OCI-LY7 (cell line): ENCODE measurements at regions not wholly inside any gene's neighbourhood (a gene's known extent, or its start where the extent isn't known, plus 50 kb on each side); places are given as distances from the start of the nearest gene placed in this dataset.

ENCODE experiments used
- BruUV-seq: library from RNA; stranded (reverse); fragments of 400-500 nt; replicated peaks from 2 replicates; lab custom pipeline; 2021; lab: Mats Ljungman, UMichigan
- CTCF ChIA-PET: fragments of 300-600 bp; sonication (Branson Sonifier 250); formaldehyde crosslinking; loops from one replicate; lab custom pipeline; 2022; ENCODE audit warnings: antibody characterized with exemption; ENCODE audit not compliant: unreplicated experiment; lab: Charles Lee
- POLR2A ChIA-PET: fragments of 300-600 bp; sonication (Branson Sonifier 250); formaldehyde crosslinking; loops from one replicate; lab custom pipeline; 2022; ENCODE audit warnings: antibody characterized with exemption; lab: Charles Lee
- DNase-seq: peaks from one replicate; pipeline ENCODE4 v3.0.0-alpha.2; 2015; ENCODE audit warnings: low spot score
- H2AFZ ChIP-seq: fragments of 200-600 bp; sonication (generic), shearing (Covaris generic); 2 replicates; pipeline ENCODE4 v1.6.1; 2014; ENCODE audit warnings: mild to moderate bottlenecking, antibody characterized with exemption, low read length, moderate library complexity
- H3K27ac ChIP-seq: fragments of 200-600 bp; sonication (generic); 2 replicates; pipeline ENCODE4 v1.5.1; 2014; ENCODE audit warnings: mixed run types, low read depth, mild to moderate bottlenecking, moderate library complexity, low read length, inconsistent platforms; ENCODE audit not compliant: poor library complexity, severe bottlenecking
- H3K36me3 ChIP-seq: fragments of 200-600 bp; sonication (generic); 2 replicates; pipeline ENCODE4 v1.6.1; 2014; ENCODE audit warnings: mild to moderate bottlenecking, antibody characterized with exemption, low read length, moderate library complexity, mixed read lengths; ENCODE audit not compliant: insufficient read depth
- H3K4me1 ChIP-seq: fragments of 200-600 bp; sonication (generic); 2 replicates; pipeline ENCODE4 v1.5.1; 2014; ENCODE audit warnings: mild to moderate bottlenecking, low read length; ENCODE audit not compliant: insufficient read depth, poor library complexity, severe bottlenecking
- H3K4me2 ChIP-seq: fragments of 200-600 bp; sonication (generic); 2 replicates; pipeline ENCODE4 v1.6.1; 2014; ENCODE audit warnings: mild to moderate bottlenecking, low read length
- H3K4me3 ChIP-seq: fragments of 200-600 bp; sonication (generic); 2 replicates; pipeline ENCODE4 v1.5.1; 2014; ENCODE audit warnings: mild to moderate bottlenecking, low read depth, low read length; ENCODE audit not compliant: poor library complexity, severe bottlenecking
- H3K79me2 ChIP-seq: fragments of 200-600 bp; sonication (generic); 2 replicates; pipeline ENCODE4 v1.6.1; 2016; ENCODE audit warnings: low read depth, mild to moderate bottlenecking, low read length, moderate library complexity, mixed read lengths; ENCODE audit not compliant: insufficient read depth
- H3K9me2 ChIP-seq: fragments of 200-600 bp; sonication (generic); 2 replicates; pipeline ENCODE4 v1.6.1; 2016; ENCODE audit warnings: mild to moderate bottlenecking, low read length, mixed read lengths; ENCODE audit not compliant: insufficient read depth
- H3K9me3 ChIP-seq: fragments of 200-600 bp; sonication (generic); 2 replicates; pipeline ENCODE4 v1.6.1; 2014; ENCODE audit warnings: mild to moderate bottlenecking, mixed run types, low read length, mixed read lengths
- H4K20me1 ChIP-seq: fragments of 200-600 bp; sonication (generic); 2 replicates; pipeline ENCODE4 v1.6.1; 2014; ENCODE audit warnings: mild to moderate bottlenecking, antibody characterized with exemption, low read length, moderate library complexity, mixed read lengths; ENCODE audit not compliant: insufficient read depth
- CTCF ChIP-seq: fragments of 200-600 bp; sonication (generic); conservative IDR thresholded peaks from 2 replicates; pipeline ENCODE4 v1.5.1; 2014; ENCODE audit warnings: mild to moderate bottlenecking, antibody characterized with exemption, low read length, moderate library complexity, mixed read lengths
- EZH2phosphoT487 ChIP-seq: fragments of 200-600 bp; sonication (generic); IDR thresholded peaks from 2 replicates; pipeline ENCODE4 v1.6.1; 2018; ENCODE audit warnings: low read depth, borderline replicate concordance, mild to moderate bottlenecking, mixed run types, antibody characterized with exemption, low read length, moderate library complexity, mixed read lengths
- intact Hi-C: fragments of 100-400 bp; cut with micrococcal nuclease; formaldehyde crosslinking; loops from one replicate; pipeline ENCODE4 v1.10.0; 2022; ENCODE audit not compliant: unreplicated experiment

- no peak for TF ChIP-seq CTCF
- TF ChIP-seq EZH2phosphoT487: no peak
- Histone ChIP-seq H4K20me1 (no peaks in the 10 kb centered on the region), H3K79me2 (no peaks in the 10 kb centered on the region), H3K4me2 (no peak overlapping the region), H3K4me3 (no peak overlapping the region), H3K9me2 (no peaks in the 10 kb centered on the region), H3K9me3 (no peaks in the 10 kb centered on the region), H2AFZ (no peak overlapping the region), H3K4me1 (no peaks in the 10 kb centered on the region), H3K27ac (no peak overlapping the region), H3K36me3 (no peaks in the 10 kb centered on the region)
- no peak for DNase-seq
- intact Hi-C loops: no loop called here
- POLR2A ChIA-PET: no interaction called here
- CTCF ChIA-PET: no interaction called here
- BruUV-seq: no TSS peak
Measured at GRCh38 chr10:28984431-28984830, 304.4 kb upstream of the LYZL1 start.

GRCh38 chr10:28985137-28985885, 303.6 kb upstream of the LYZL1 start:
- no TSS peak for BruUV-seq
- Histone ChIP-seq H3K9me2 (no peaks in the 10 kb centered on the region), H3K4me1 (no peaks in the 10 kb centered on the region), H3K79me2 (no peaks in the 10 kb centered on the region), H3K27ac (no peak overlapping the region), H2AFZ (no peak overlapping the region), H3K4me2 (no peak overlapping the region), H3K36me3 (no peaks in the 10 kb centered on the region), H3K9me3 (no peaks in the 10 kb centered on the region), H4K20me1 (no peaks in the 10 kb centered on the region), H3K4me3 (no peak overlapping the region)
- intact Hi-C loops: no loop called here
- DNase-seq: no peak
- CTCF ChIA-PET: no interaction called here
- POLR2A ChIA-PET: no interaction called here
- no peak for TF ChIP-seq EZH2phosphoT487
- no peak for TF ChIP-seq CTCF

- CTCF ChIA-PET: no interaction called here
- no TSS peak for BruUV-seq
Measured at GRCh38 chr10:28986117-28986792, 302.6 kb upstream of the LYZL1 start.

More at GRCh38 chr10:28986117-28986792, 302.6 kb upstream of the LYZL1 start:
- H2AFZ ChIP-seq: no peak overlapping the region
- H3K9me3 ChIP-seq: no peaks in the 10 kb centered on the region
- H3K27ac ChIP-seq: no peak overlapping the region
- DNase-seq: no peak
- H3K79me2 ChIP-seq: no peaks in the 10 kb centered on the region
- POLR2A ChIA-PET: no interaction called here
- no peak overlapping the region for H3K4me3 ChIP-seq
- TF ChIP-seq EZH2phosphoT487 (no peak), CTCF (no peak)
- H3K36me3 ChIP-seq: no peaks in the 10 kb centered on the region
- H4K20me1 ChIP-seq: no peaks in the 10 kb centered on the region
- intact Hi-C loops: no loop called here
- H3K4me2 ChIP-seq: no peak overlapping the region
- no peaks in the 10 kb centered on the region for H3K9me2 ChIP-seq
- no peaks in the 10 kb centered on the region for H3K4me1 ChIP-seq
